Activated CD4-positive, alpha-beta T cell treated with anti-CD3 and anti-CD28 coated beads for 4 hours (primary cell): ENCODE measurements at regions not wholly inside any gene's neighbourhood (a gene's known extent, or its start where the extent isn't known, plus 50 kb on each side); places are given as distances from the start of the nearest gene placed in this dataset.
"Not testable (repeated sequence)": the region's sequence is repeated elsewhere in the genome, so short reads cannot be mapped to it uniquely, and the experiment has no call there.

Experiments used
- DNase-seq, 2 donors: peaks; one replicate each; pipeline ENCODE4 v3.0.0-alpha.2; 2020

GRCh38 chr12:38016602-38017001 is 300.0 kb upstream of the ALG10B start:
- no peak for DNase-seq

- DNase-seq = no peak
Measured at GRCh38 chr12:38025916-38026315, 290.7 kb upstream of the ALG10B start.

GRCh38 chr12:38053113-38053512 is 263.5 kb upstream of the ALG10B start:
- no peak for DNase-seq

- DNase-seq = no peak
Measured at GRCh38 chr12:38053655-38054464, 262.7 kb upstream of the ALG10B start.

GRCh38 chr12:38056701-38057689 is 259.6 kb upstream of the ALG10B start:
- DNase-seq = no peak

GRCh38 chr12:38099686-38100085 is 216.9 kb upstream of the ALG10B start:
- no peak for DNase-seq

- DNase-seq = no peak
Measured at GRCh38 chr12:38101753-38102152, 214.8 kb upstream of the ALG10B start.

GRCh38 chr12:38102197-38102596 is 214.4 kb upstream of the ALG10B start:
- DNase-seq = no peak

- no peak for DNase-seq
Measured at GRCh38 chr12:38110026-38110699, 206.4 kb upstream of the ALG10B start.

- no peak for DNase-seq
Measured at GRCh38 chr12:38113991-38114390, 202.6 kb upstream of the ALG10B start.

GRCh38 chr12:38116968-38117367 is 199.6 kb upstream of the ALG10B start:
- no peak for DNase-seq

- no peak for DNase-seq
Measured at GRCh38 chr12:38118632-38119031, 197.9 kb upstream of the ALG10B start.

- DNase-seq = no peak
Measured at GRCh38 chr12:38120438-38120837, 196.1 kb upstream of the ALG10B start.

- DNase-seq = not testable (repeated sequence)
Measured at GRCh38 chr12:38123028-38123427, 193.5 kb upstream of the ALG10B start.

GRCh38 chr12:38123566-38124246 is 192.9 kb upstream of the ALG10B start:
- no peak for DNase-seq

GRCh38 chr12:38124247-38125012 is 192.1 kb upstream of the ALG10B start:
- DNase-seq = no peak

- DNase-seq = no peak
Measured at GRCh38 chr12:38132139-38132538, 184.4 kb upstream of the ALG10B start.

- DNase-seq = no peak
Measured at GRCh38 chr12:38137287-38137686, 179.3 kb upstream of the ALG10B start.

- no peak for DNase-seq
Measured at GRCh38 chr12:38137716-38138115, 178.9 kb upstream of the ALG10B start.

- DNase-seq = peak; percentile 29 to 65
Measured at GRCh38 chr12:38138225-38139221, 178.1 kb upstream of the ALG10B start.
